RWPE1 (cell line): ENCODE measurements at regions not wholly inside any gene's neighbourhood (a gene's known extent, or its start where the extent isn't known, plus 50 kb on each side); places are given as distances from the start of the nearest gene placed in this dataset.

Experiments used
- CTCF ChIA-PET: fragments of 350-600 bp; sonication (Branson Sonifier 250); formaldehyde crosslinking; extraction: SDS; loops from one replicate; lab custom pipeline; 2021; lab: Yijun Ruan, JAX
- POLR2A ChIA-PET: fragments of 400-600 bp; formaldehyde crosslinking; extraction: SDS; loops from one replicate; lab custom pipeline; 2020; ENCODE audit warnings: antibody characterized with exemption; ENCODE audit not compliant: low non-redundant PET; lab: Yijun Ruan, JAX
- DNase-seq: peaks from one replicate; pipeline ENCODE4 v3.0.0; 2012; ENCODE audit warnings: low spot score
- H3K27ac ChIP-seq: fragments of 450-650 bp; 2 replicates; pipeline ENCODE4 v1.5.1; 2017
- CTCF ChIP-seq: fragments of 450-650 bp; conservative IDR thresholded peaks from 2 replicates; pipeline ENCODE4 v1.5.1; 2017; ENCODE audit warnings: low read depth, mild to moderate bottlenecking

- peak; percentile 61 for TF ChIP-seq CTCF
- POLR2A ChIA-PET: no interaction called here
- peak; percentile 15 for DNase-seq
- H3K27ac ChIP-seq: no peak overlapping the region
- CTCF ChIA-PET: interaction anchor here (0.6 to 1.0 kb wide), 3 partner anchors 9 to 375 kb away, joined by 3 to 4 read pairs (median 4); no protein-coding TSS in a partner anchor
These were observed 171.4 kb downstream of the NSUN3 start for GRCh38 chr3:94234177-94234788.

- no peak for DNase-seq
- H3K27ac ChIP-seq: no peak overlapping the region
- TF ChIP-seq CTCF: no peak
- POLR2A ChIA-PET: no interaction called here
- CTCF ChIA-PET: no interaction called here
These were observed 179.1 kb downstream of the NSUN3 start for GRCh38 chr3:94241986-94242385.

- ChIA-PET CTCF (interaction anchor here (0.6 kb wide), 1 partner anchor 53 kb away, joined by 3 read pairs; no protein-coding TSS in a partner anchor), POLR2A (no interaction called here)
- H3K27ac ChIP-seq: no peak overlapping the region
- no peak for DNase-seq
- no peak for TF ChIP-seq CTCF
These were observed 183.3 kb downstream of the NSUN3 start for GRCh38 chr3:94246171-94246570.

- H3K27ac ChIP-seq: no peak overlapping the region
- no peak for TF ChIP-seq CTCF
- ChIA-PET CTCF (no interaction called here), POLR2A (no interaction called here)
- no peak for DNase-seq
These were observed 185.2 kb downstream of the NSUN3 start for GRCh38 chr3:94248042-94248441.

- ChIA-PET POLR2A (no interaction called here), CTCF (interaction anchor here (0.6 to 2.0 kb wide), 10 partner anchors 11 to 1368 kb away, joined by 3 to 11 read pairs (median 4); no protein-coding TSS in a partner anchor)
- H3K27ac ChIP-seq: no peak overlapping the region
- peak; percentile 81 for TF ChIP-seq CTCF
- peak; percentile 63 for DNase-seq
These were observed 186.7 kb downstream of the NSUN3 start for GRCh38 chr3:94249491-94250079.

- ChIA-PET POLR2A (no interaction called here), CTCF (no interaction called here)
- no peak overlapping the region for H3K27ac ChIP-seq
- TF ChIP-seq CTCF: no peak
- no peak for DNase-seq
These were observed 188.7 kb downstream of the NSUN3 start for GRCh38 chr3:94251566-94251965.
